ENCODE measurements at regions not wholly inside any gene's neighbourhood (a gene's known extent, or its start where the extent isn't known, plus 50 kb on each side); places are given as distances from the start of the nearest gene placed in this dataset.

- TF ChIP-seq, protein P1, sequence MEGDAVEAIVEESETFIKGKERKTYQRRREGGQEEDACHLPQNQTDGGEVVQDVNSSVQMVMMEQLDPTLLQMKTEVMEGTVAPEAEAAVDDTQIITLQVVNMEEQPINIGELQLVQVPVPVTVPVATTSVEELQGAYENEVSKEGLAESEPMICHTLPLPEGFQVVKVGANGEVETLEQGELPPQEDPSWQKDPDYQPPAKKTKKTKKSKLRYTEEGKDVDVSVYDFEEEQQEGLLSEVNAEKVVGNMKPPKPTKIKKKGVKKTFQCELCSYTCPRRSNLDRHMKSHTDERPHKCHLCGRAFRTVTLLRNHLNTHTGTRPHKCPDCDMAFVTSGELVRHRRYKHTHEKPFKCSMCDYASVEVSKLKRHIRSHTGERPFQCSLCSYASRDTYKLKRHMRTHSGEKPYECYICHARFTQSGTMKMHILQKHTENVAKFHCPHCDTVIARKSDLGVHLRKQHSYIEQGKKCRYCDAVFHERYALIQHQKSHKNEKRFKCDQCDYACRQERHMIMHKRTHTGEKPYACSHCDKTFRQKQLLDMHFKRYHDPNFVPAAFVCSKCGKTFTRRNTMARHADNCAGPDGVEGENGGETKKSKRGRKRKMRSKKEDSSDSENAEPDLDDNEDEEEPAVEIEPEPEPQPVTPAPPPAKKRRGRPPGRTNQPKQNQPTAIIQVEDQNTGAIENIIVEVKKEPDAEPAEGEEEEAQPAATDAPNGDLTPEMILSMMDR (IDR thresholded peaks at IDR 0.05; ENCODE audit: low read length) = no peak
- TF ChIP-seq EZH2 (IDR thresholded peaks at IDR 0.05; ENCODE audit: borderline replicate concordance, low read length) = no peak
These were observed 274.3 kb downstream of the GAS1 start for GRCh38 chr9:86672966-86673365.

Measured in OCI-LY1 (cell line).